Esophagus (tissue), 2 donors: ENCODE measurements at regions not wholly inside any gene's neighbourhood (a gene's known extent, or its start where the extent isn't known, plus 50 kb on each side); places are given as distances from the start of the nearest gene placed in this dataset.
A peak's percentile ranks its signal among the peaks of the same experiment; 100 is the strongest.
"Not testable (repeated sequence)": the region's sequence is repeated elsewhere in the genome, so short reads cannot be mapped to it uniquely, and the experiment has no call there.

ENCODE experiments used
- H3K27ac ChIP-seq, 2 donors: one replicate each; pipeline ENCODE4 v1.5.1; 2013; ENCODE audit warnings: low read depth in 2 of 2, mild to moderate bottlenecking in 2 of 2, inconsistent platforms in 1 of 2, low read length in 1 of 2, moderate library complexity in 1 of 2
- H3K27me3 ChIP-seq, 2 donors: one replicate each; pipeline ENCODE4 v1.6.1; 2013; ENCODE audit warnings: low read length in 2 of 2, control low read depth in 1 of 2, mild to moderate bottlenecking in 1 of 2; ENCODE audit not compliant: insufficient read depth in 2 of 2, control insufficient read depth in 1 of 2
- H3K36me3 ChIP-seq, 2 donors: one replicate each; pipeline ENCODE4 v1.6.1; 2013; ENCODE audit warnings: low read length in 1 of 2; ENCODE audit not compliant: control insufficient read depth in 2 of 2, insufficient read depth in 2 of 2
- H3K4me1 ChIP-seq, 2 donors: one replicate each; pipeline ENCODE4 v1.6.1; 2013; ENCODE audit warnings: low read length in 1 of 2; ENCODE audit not compliant: control insufficient read depth in 2 of 2, insufficient read depth in 2 of 2
- H3K4me3 ChIP-seq, 2 donors: one replicate each; pipeline ENCODE4 v1.5.1; 2013; ENCODE audit warnings: low read length in 2 of 2, mild to moderate bottlenecking in 2 of 2, low read depth in 1 of 2, moderate library complexity in 1 of 2
- H3K9me3 ChIP-seq, 2 donors: one replicate each; pipeline ENCODE4 v1.6.1; 2013; ENCODE audit warnings: mild to moderate bottlenecking in 2 of 2, low read depth in 1 of 2, low read length in 1 of 2, moderate library complexity in 1 of 2; ENCODE audit not compliant: control insufficient read depth in 2 of 2, insufficient read depth in 1 of 2
- WGBS, 2 donors: extraction: QIAGEN DNeasy Blood & Tissue Kit; methylation state at CpG; one replicate each; pipeline ENCODE4 v1.1.7; 2013; 5-methylcytosine and 5-hydroxymethylcytosine counted together
- donor health status: healthy with polysubstance abuse.
- donor health status: Bipolar disorder and iron deficiency.

DNA sequence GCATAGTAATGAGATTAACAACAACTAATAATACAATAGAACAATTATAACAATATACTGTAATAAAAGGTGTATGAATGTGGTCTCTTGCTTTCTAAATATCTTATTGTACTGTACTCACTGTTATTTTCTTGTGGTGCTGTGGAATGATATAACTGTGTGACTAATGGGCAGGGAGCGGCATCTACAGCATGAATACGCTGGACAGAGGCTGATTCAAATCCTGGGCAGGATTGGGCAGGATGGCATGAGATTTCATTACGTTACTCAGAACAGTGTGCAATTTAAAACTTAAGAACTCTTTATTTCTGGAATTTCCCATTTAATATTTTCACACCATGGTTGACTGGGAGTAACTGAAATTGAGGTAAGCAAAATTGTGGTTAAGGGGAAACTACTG is 1239.8 kb upstream of the GOT2 start:
- Histone ChIP-seq H3K9me3 (no peaks in the 10 kb centered on the region), H3K4me3 (no peak overlapping the region), H3K36me3 (no peaks in the 10 kb centered on the region), H3K4me1 (no peaks in the 10 kb centered on the region), H3K27ac (no peak overlapping the region), H3K27me3 (no peaks in the 10 kb centered on the region)
- 64 to 79% methylated on average over 3 of the region's 3 CpGs for WGBS, 2 donors

DNA sequence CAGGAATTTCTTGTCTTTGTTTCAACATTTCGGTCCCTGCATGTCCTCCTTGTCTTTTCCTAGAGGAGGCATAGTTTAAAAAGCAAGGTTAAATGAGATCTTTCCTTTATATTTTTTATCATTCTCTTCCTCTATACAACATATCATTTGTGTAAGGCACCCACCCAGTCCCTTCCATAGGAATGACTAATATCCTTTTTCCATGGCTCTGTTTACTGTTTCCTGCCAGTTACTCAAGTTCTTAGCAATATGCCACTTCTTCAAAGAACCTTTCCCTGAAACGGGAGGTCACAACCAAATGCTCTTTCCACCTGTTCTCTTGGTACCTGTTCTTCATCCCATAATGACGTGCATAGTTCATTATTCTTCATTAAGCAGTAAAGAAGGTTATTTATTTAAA is 1237.1 kb upstream of the GOT2 start:
- WGBS, 2 donors = 64 to 66% methylated on average over 3 of the region's 3 CpGs
- H3K9me3 ChIP-seq = no peaks in the 10 kb centered on the region
- H3K36me3 ChIP-seq = no peaks in the 10 kb centered on the region
- H3K4me1 ChIP-seq = no peaks in the 10 kb centered on the region
- H3K4me3 ChIP-seq = no peak overlapping the region
- no peaks in the 10 kb centered on the region for H3K27me3 ChIP-seq
- no peak overlapping the region for H3K27ac ChIP-seq

DNA sequence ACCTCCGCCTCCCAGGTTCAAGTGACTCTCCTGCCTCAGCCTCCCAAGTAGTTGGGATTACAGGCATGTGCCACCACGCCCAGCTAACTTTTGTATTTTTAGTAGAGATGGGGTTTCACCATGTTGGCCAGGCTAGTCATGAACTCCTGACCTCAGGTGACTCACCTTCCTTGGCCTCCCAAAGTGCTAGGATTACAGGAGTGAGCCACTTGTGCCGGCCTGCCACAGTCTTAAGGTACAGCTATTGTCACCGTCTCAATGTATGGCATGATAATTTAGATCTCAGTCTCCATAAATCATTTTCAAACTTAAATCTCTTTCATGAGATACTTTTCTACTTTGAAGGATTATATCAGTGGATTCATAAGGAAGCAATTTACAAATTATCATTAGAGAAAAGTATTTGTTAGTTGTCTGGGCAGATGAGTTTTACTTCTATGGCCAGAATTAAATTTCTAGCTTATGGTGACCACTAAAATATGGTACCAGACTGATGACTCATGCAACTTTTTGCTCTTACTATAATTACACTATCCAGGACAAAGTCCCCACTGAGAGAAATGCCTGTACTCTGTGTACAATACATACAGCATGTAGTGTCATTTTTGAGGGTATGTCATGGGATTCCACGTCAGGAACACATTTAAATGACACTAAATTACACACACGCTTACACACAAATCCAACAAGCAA is 1230.3 kb upstream of the GOT2 start:
- Histone ChIP-seq H3K4me3 (no peak overlapping the region), H3K27me3 (no peaks in the 10 kb centered on the region), H3K9me3 (no peaks in the 10 kb centered on the region), H3K27ac (peak overlapping the region in 1 of 2 donors; percentile 7), H3K4me1 (no peaks in the 10 kb centered on the region), H3K36me3 (no peaks in the 10 kb centered on the region)
- WGBS, 2 donors = 74 to 76% methylated on average over 6 of the region's 6 CpGs

DNA sequence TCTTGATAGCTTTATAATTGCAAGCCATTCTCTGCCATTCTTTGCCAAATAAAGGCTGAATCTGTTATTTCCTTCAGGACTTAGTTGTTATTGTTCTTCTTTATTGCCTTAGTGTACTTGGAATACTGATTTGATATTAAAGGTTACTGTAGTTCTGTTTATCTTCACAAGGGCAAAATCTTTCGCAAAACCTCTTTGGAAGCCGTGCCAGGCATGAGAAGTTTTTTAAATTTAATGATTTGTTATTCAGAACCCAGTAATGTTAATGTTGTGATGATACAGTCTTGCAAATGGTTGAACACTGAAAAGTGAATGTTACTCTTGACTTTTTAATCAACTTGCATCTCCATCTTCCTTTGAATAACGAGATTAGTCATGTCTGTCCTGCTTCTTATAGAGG is 1225.2 kb upstream of the GOT2 start:
- no peak overlapping the region for H3K27ac ChIP-seq
- no peaks in the 10 kb centered on the region for H3K9me3 ChIP-seq
- no peaks in the 10 kb centered on the region for H3K36me3 ChIP-seq
- H3K4me3 ChIP-seq = no peak overlapping the region
- 83 to 84% methylated on average over 3 of the region's 3 CpGs for WGBS, 2 donors
- no peaks in the 10 kb centered on the region for H3K4me1 ChIP-seq
- no peaks in the 10 kb centered on the region for H3K27me3 ChIP-seq

DNA sequence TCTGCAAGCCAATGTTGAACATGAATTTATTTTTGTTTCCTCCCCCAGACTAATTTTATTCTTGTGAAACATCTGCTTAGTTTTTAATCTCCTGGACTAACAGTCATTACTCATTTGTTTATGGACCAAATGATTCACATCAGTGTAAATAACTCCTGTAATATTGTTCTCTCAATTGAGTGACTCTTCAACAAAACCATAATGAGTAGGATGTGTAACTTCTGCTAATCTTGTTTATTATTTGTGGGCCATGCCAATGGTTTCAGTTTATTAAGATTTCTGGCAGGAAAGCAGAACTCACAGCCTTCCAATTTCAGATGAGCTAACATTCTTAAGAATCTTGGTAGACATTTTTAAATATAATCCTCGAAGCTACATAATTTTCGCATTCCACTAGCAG is 1216.3 kb upstream of the GOT2 start:
- H3K27me3 ChIP-seq = no peaks in the 10 kb centered on the region
- H3K4me1 ChIP-seq = no peaks in the 10 kb centered on the region
- 58 to 75% methylated on average over 2 of the region's 2 CpGs for WGBS, 2 donors
- no peaks in the 10 kb centered on the region for H3K36me3 ChIP-seq
- no peak overlapping the region for H3K4me3 ChIP-seq
- H3K9me3 ChIP-seq = no peaks in the 10 kb centered on the region
- no peak overlapping the region for H3K27ac ChIP-seq

DNA sequence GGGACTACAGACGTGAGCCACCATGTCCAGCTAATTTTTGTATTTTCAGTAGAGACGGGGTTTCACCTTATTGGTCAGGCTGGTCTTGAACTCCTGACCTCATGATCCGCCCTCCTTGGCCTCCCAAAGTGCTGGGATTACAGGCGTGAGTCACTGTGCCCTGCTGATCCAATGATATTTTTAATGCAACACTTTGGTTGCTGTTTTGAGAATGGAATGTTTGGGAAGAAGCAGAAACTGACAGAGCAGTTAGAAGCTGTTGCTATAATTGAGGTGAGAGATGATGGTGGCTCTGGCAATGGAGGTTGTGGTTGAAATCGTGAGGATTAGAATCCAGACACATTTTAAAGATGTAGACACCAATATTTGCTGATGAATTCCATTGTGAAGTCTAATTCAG is 1209.9 kb upstream of the GOT2 start:
- not testable (repeated sequence) for H3K27me3 ChIP-seq, H3K27ac ChIP-seq, H3K9me3 ChIP-seq, H3K4me1 ChIP-seq, H3K36me3 ChIP-seq, H3K4me3 ChIP-seq
- WGBS, 2 donors = 60 to 63% methylated on average over 5 of the region's 5 CpGs

DNA sequence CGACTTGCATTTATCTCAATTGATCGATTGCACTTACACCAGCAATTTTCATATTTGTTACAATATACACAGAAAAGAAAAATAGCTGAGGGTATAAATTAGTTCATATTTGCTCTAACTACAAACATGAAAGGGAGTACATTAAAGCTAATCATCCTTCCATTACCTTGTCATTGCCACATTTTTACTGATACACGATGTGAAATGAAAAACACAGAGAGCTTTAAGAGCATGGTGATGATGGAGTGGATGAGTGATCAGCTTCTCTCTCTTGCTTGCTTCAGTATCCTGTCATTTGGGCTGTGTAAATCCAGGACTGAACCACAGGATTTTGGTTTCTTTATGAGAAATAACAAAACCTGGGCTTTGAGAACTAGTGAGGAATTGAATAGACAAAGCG is 1207.5 kb upstream of the GOT2 start:
- 87 to 89% methylated on average over 4 of the region's 4 CpGs for WGBS, 2 donors
- no peaks in the 10 kb centered on the region for H3K9me3 ChIP-seq
- H3K4me1 ChIP-seq = no peaks in the 10 kb centered on the region
- H3K36me3 ChIP-seq = no peaks in the 10 kb centered on the region
- no peak overlapping the region for H3K4me3 ChIP-seq
- no peak overlapping the region for H3K27ac ChIP-seq
- no peaks in the 10 kb centered on the region for H3K27me3 ChIP-seq

DNA sequence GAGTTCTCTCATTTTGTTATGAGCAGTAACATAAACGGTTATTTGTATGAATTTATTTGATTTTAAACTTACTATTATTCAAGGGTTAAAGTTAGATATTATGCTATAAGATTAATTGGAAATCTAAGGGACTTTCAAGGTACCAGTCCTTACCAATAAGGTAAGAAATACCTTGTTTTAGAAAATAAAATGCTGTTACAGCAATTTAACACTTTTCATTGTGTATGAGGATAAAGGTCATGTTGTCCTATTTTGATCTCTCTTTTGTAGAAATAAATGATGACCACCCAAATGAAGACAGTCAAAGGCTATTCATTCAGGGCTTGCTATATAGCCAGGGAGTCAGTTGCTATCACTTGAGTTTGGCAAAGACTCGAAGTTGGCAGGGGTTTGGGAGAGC is 1185.9 kb upstream of the GOT2 start:
- H3K4me3 ChIP-seq = no peak overlapping the region
- H3K9me3 ChIP-seq = no peaks in the 10 kb centered on the region
- no peak overlapping the region for H3K27ac ChIP-seq
- no peaks in the 10 kb centered on the region for H3K27me3 ChIP-seq
- no peaks in the 10 kb centered on the region for H3K36me3 ChIP-seq
- no peaks in the 10 kb centered on the region for H3K4me1 ChIP-seq
- WGBS, 2 donors = 71 to 73% methylated on average over 2 of the region's 2 CpGs

DNA sequence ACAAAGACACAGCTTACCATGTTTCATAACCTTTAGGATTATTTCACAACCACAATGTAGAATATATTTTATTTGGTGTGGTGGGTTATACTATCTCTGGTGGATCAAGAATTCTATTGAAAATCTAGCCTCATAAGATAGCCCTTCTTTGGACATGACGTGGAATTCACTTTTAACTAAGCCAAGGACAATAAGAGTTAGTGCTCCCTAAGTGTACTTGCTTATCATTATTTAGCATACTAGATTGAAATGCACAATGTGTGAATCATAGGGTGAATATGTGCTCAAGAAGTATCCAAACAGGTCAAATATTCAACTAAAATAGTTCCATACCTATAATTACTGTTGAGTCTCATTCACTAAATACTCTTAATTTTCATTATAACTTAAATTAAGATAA is 1179.5 kb upstream of the GOT2 start:
- no peaks in the 10 kb centered on the region for H3K4me1 ChIP-seq
- H3K36me3 ChIP-seq = no peaks in the 10 kb centered on the region
- 82 to 83% methylated on average over 1 of the region's 1 CpG for WGBS, 2 donors
- no peaks in the 10 kb centered on the region for H3K9me3 ChIP-seq
- H3K27me3 ChIP-seq = no peaks in the 10 kb centered on the region
- no peak overlapping the region for H3K27ac ChIP-seq
- H3K4me3 ChIP-seq = no peak overlapping the region

DNA sequence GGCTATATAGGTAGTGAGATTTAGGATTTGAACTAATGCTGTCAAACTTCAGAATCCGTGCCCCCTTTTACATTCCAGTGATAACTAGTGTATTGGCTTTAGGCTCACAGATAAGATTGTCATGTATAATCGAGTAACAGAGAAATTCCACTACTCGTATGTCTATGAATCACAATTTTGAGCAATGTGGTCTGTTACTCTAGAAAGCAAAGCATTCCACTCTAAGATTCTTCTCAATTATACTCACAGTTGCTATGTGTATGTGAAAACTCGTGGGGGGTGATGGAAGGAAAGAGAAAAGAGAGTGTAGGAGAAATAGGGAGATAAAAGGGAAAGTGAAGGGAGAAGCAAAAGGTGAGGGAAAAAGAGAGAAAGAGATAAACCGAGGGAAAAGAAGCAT is 1175.1 kb upstream of the GOT2 start:
- no peaks in the 10 kb centered on the region for H3K27me3 ChIP-seq
- H3K36me3 ChIP-seq = no peaks in the 10 kb centered on the region
- no peak overlapping the region for H3K27ac ChIP-seq
- no peaks in the 10 kb centered on the region for H3K9me3 ChIP-seq
- H3K4me1 ChIP-seq = peaks cover 0 to 2% of the 10 kb centered on the region in 2 donors
- WGBS, 2 donors = 56 to 75% methylated on average over 5 of the region's 5 CpGs
- no peak overlapping the region for H3K4me3 ChIP-seq
